ENCODE measurements at regions not wholly inside any gene's neighbourhood (a gene's known extent, or its start where the extent isn't known, plus 50 kb on each side); places are given as distances from the start of the nearest gene placed in this dataset.
A peak's percentile ranks its signal among the peaks of the same experiment; 100 is the strongest.

DNA sequence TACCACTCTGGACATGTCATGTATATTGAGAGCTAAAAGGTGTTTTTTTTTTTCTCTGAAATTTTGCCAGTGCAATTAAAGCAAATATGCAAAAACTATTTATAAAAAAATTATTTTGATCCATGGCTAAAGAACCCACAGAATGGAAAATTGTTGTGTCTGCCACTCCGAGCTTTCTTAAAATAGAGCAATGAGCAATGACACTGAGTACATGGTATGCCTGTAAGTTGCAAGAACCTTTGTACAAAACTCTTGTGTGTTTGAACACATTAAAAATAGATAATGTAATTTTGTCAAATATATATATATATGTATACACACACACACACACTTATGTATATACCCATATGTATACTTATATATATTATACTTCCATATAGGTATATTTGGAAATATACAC, 1530.9 kb upstream of the B3GALT2 start:
- no peaks in the 10 kb centered on the region for H4K20me1 ChIP-seq (ENCODE audit: low read depth)
- H3K4me3 Mint-ChIP-seq: no peak overlapping the region
- no peak overlapping the region for H3K27ac Mint-ChIP-seq
- H3K4me2 ChIP-seq: no peak overlapping the region
- no peak overlapping the region for H3K9ac ChIP-seq
- no peaks in the 10 kb centered on the region for H3K4me1 ChIP-seq
- no peaks in the 10 kb centered on the region for H3K79me2 ChIP-seq (ENCODE audit: low read depth)
- H3F3A ChIP-seq (ENCODE audit: low read depth): no peaks in the 10 kb centered on the region
- no peaks in the 10 kb centered on the region for H3K9me3 ChIP-seq (ENCODE audit: low read depth)
- no peak overlapping the region for H3K27ac ChIP-seq
- H3K27me3 Mint-ChIP-seq (ENCODE audit: insufficient read depth, low read depth): no peaks in the 10 kb centered on the region
- H3K4me3 ChIP-seq: no peak overlapping the region
- DNase-seq (ENCODE audit: low spot score): no peak
- H3K4me1 Mint-ChIP-seq: no peaks in the 10 kb centered on the region
- TF ChIP-seq, protein P1, sequence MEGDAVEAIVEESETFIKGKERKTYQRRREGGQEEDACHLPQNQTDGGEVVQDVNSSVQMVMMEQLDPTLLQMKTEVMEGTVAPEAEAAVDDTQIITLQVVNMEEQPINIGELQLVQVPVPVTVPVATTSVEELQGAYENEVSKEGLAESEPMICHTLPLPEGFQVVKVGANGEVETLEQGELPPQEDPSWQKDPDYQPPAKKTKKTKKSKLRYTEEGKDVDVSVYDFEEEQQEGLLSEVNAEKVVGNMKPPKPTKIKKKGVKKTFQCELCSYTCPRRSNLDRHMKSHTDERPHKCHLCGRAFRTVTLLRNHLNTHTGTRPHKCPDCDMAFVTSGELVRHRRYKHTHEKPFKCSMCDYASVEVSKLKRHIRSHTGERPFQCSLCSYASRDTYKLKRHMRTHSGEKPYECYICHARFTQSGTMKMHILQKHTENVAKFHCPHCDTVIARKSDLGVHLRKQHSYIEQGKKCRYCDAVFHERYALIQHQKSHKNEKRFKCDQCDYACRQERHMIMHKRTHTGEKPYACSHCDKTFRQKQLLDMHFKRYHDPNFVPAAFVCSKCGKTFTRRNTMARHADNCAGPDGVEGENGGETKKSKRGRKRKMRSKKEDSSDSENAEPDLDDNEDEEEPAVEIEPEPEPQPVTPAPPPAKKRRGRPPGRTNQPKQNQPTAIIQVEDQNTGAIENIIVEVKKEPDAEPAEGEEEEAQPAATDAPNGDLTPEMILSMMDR (IDR thresholded peaks at IDR 0.05): no peak
- TF ChIP-seq EZH2 (IDR thresholded peaks at IDR 0.05): no peak
- no peak for TF ChIP-seq EZH2phosphoT487 (IDR thresholded peaks at IDR 0.05)
- no peak overlapping the region for H2AFZ ChIP-seq (replicated peaks)
- H3K36me3 ChIP-seq: no peaks in the 10 kb centered on the region
- no peaks in the 10 kb centered on the region for H3K27me3 ChIP-seq
- H3K36me3 Mint-ChIP-seq: no peaks in the 10 kb centered on the region
- H3K9me3 Mint-ChIP-seq: no peaks in the 10 kb centered on the region

DNA sequence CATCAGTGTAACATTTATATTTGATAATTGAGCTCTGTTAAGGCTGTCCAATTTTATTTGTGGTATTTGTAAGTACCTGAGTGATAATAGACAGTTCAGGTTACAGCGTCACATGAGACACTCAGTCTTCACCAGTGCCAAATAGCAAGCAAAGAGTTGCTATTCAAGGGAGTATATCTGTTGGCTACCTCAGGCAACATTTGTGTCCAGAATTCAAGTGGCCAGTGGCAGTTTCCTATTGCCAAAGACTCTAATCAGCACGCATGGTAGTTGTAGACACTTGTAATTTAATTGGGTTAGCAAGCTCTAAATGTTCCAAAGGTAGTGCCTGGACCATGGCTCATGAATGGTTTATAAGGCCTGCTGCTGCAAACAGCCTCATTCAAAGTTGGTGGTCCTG, 1524.3 kb upstream of the B3GALT2 start:
- no peaks in the 10 kb centered on the region for H3K27me3 ChIP-seq
- H3K4me2 ChIP-seq: no peak overlapping the region
- Mint-ChIP-seq H3K4me1 (no peaks in the 10 kb centered on the region), H3K4me3 (no peak overlapping the region), H3K27ac (no peak overlapping the region), H3K36me3 (no peaks in the 10 kb centered on the region), H3K27me3 (ENCODE audit: insufficient read depth, low read depth) (peaks cover 2% of the 10 kb centered on the region), H3K9me3 (no peaks in the 10 kb centered on the region)
- TF ChIP-seq EZH2 (IDR thresholded peaks at IDR 0.05) (no peak), EZH2phosphoT487 (IDR thresholded peaks at IDR 0.05) (no peak)
- TF ChIP-seq, protein P1 (IDR thresholded peaks at IDR 0.05): no peak
- H3K79me2 ChIP-seq (ENCODE audit: low read depth): no peaks in the 10 kb centered on the region
- H3K9me3 ChIP-seq (ENCODE audit: low read depth): no peaks in the 10 kb centered on the region
- no peak overlapping the region for H3K9ac ChIP-seq
- DNase-seq (ENCODE audit: low spot score): no peak
- no peak overlapping the region for H2AFZ ChIP-seq (replicated peaks)
- H3K4me1 ChIP-seq: no peaks in the 10 kb centered on the region
- no peaks in the 10 kb centered on the region for H3F3A ChIP-seq (ENCODE audit: low read depth)
- H4K20me1 ChIP-seq (ENCODE audit: low read depth): no peaks in the 10 kb centered on the region
- H3K36me3 ChIP-seq: no peaks in the 10 kb centered on the region
- H3K27ac ChIP-seq: no peak overlapping the region
- no peak overlapping the region for H3K4me3 ChIP-seq

DNA sequence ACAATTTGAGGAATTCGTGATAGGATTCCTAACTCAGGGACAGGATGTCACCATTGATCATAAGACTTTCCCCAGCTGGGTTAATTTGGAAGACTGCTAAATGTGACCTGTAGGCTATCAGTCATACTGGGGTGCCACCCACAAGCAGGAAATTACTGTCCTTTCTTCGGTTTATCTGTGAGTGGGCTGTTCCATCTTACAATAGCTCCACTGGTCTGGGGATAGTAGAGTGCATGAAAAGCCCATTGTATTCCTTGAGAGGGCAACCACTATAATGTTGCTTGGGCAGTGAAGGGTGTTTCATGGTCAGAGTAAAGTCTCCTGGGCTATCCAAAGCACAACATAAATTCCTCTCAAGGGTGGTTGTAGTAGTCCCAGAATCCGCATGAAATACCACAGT, 1523.0 kb upstream of the B3GALT2 start:
- no peak overlapping the region for H3K9ac ChIP-seq
- no peak overlapping the region for H3K27ac ChIP-seq
- no peak overlapping the region for H3K27ac Mint-ChIP-seq
- H3K4me3 ChIP-seq: no peak overlapping the region
- no peak overlapping the region for H3K4me3 Mint-ChIP-seq
- H3F3A ChIP-seq (ENCODE audit: low read depth): no peaks in the 10 kb centered on the region
- DNase-seq (ENCODE audit: low spot score): no peak
- no peaks in the 10 kb centered on the region for H3K79me2 ChIP-seq (ENCODE audit: low read depth)
- no peaks in the 10 kb centered on the region for H3K9me3 ChIP-seq (ENCODE audit: low read depth)
- TF ChIP-seq EZH2 (IDR thresholded peaks at IDR 0.05) (no peak), EZH2phosphoT487 (IDR thresholded peaks at IDR 0.05) (no peak)
- TF ChIP-seq, protein P1 (IDR thresholded peaks at IDR 0.05): no peak
- no peaks in the 10 kb centered on the region for H3K36me3 ChIP-seq
- no peaks in the 10 kb centered on the region for H3K4me1 ChIP-seq
- H3K4me1 Mint-ChIP-seq: no peaks in the 10 kb centered on the region
- no peaks in the 10 kb centered on the region for H4K20me1 ChIP-seq (ENCODE audit: low read depth)
- no peak overlapping the region for H3K4me2 ChIP-seq
- H3K36me3 Mint-ChIP-seq: no peaks in the 10 kb centered on the region
- H3K9me3 Mint-ChIP-seq: no peaks in the 10 kb centered on the region
- no peak overlapping the region for H2AFZ ChIP-seq (replicated peaks)
- peaks cover 2% of the 10 kb centered on the region for H3K27me3 Mint-ChIP-seq (ENCODE audit: insufficient read depth, low read depth)
- H3K27me3 ChIP-seq: no peaks in the 10 kb centered on the region

DNA sequence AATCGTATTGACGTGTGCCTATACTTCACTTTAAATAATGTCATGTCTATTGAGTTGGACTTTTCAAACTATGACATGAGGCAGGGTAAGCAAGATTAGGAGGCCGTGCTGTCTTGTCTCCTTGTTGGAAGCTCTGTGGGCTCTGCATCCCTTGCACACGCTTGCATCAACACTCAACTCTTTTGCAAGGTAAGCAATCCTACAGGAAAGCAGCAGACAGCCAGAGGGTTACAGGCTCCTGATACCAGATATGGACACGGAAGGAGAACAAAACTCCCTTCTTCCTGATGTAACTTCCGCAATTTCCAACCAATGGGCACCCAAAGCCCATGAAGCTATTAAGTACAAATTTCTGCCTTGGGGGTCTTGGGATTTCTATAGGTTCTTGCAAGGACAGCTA, 1520.7 kb upstream of the B3GALT2 start:
- no peaks in the 10 kb centered on the region for H3K9me3 ChIP-seq (ENCODE audit: low read depth)
- no peaks in the 10 kb centered on the region for H3K27me3 ChIP-seq
- H3K9ac ChIP-seq: no peak overlapping the region
- H3K4me2 ChIP-seq: no peak overlapping the region
- no peak overlapping the region for H3K27ac ChIP-seq
- H3K4me1 ChIP-seq: no peaks in the 10 kb centered on the region
- H3K36me3 Mint-ChIP-seq: no peaks in the 10 kb centered on the region
- no peaks in the 10 kb centered on the region for H3K4me1 Mint-ChIP-seq
- peak overlapping the region; percentile 59 for H2AFZ ChIP-seq (replicated peaks)
- H3K79me2 ChIP-seq (ENCODE audit: low read depth): no peaks in the 10 kb centered on the region
- H3F3A ChIP-seq (ENCODE audit: low read depth): no peaks in the 10 kb centered on the region
- no peak overlapping the region for H3K4me3 Mint-ChIP-seq
- no peak overlapping the region for H3K4me3 ChIP-seq
- no peak for DNase-seq (ENCODE audit: low spot score)
- TF ChIP-seq, protein P1 (IDR thresholded peaks at IDR 0.05): no peak
- no peak for TF ChIP-seq EZH2phosphoT487 (IDR thresholded peaks at IDR 0.05)
- no peak for TF ChIP-seq EZH2 (IDR thresholded peaks at IDR 0.05)
- H3K27me3 Mint-ChIP-seq (ENCODE audit: insufficient read depth, low read depth): peaks cover 2% of the 10 kb centered on the region
- H4K20me1 ChIP-seq (ENCODE audit: low read depth): no peaks in the 10 kb centered on the region
- no peak overlapping the region for H3K27ac Mint-ChIP-seq
- H3K36me3 ChIP-seq: no peaks in the 10 kb centered on the region
- no peaks in the 10 kb centered on the region for H3K9me3 Mint-ChIP-seq

Measured in neural progenitor cell (in vitro differentiated cells).